NB4 (cell line): ENCODE measurements at regions not wholly inside any gene's neighbourhood (a gene's known extent, or its start where the extent isn't known, plus 50 kb on each side); places are given as distances from the start of the nearest gene placed in this dataset.

Source experiments
- DNase-seq: peaks from one replicate; pipeline ENCODE4 v3.0.0; 2010; ENCODE audit warnings: low read depth
- H3K4me3 ChIP-seq: one replicate; pipeline ENCODE4 v1.5.1; 2011; ENCODE audit warnings: mild to moderate bottlenecking, low read depth, low read length, moderate library complexity
- MYC ChIP-seq: IDR thresholded peaks from 2 replicates; pipeline ENCODE4 v1.6.1; 2011; ENCODE audit warnings: low read depth, low read length
- POLR2A ChIP-seq: IDR thresholded peaks from 2 replicates; pipeline ENCODE4 v1.6.1; 2011; ENCODE audit warnings: mild to moderate bottlenecking; ENCODE audit not compliant: insufficient read length; ENCODE audit errors: extremely low read depth
- TF ChIP-seq, protein P1 (sequence below): IDR thresholded peaks from 2 replicates; pipeline ENCODE4 v1.6.1; 2011; ENCODE audit warnings: low read depth, low read length
- TF ChIP-seq, protein P2 (sequence below): IDR thresholded peaks from one replicate; pipeline ENCODE4 v1.5.1; 2012; ENCODE audit warnings: low read depth, low read length

DNA sequence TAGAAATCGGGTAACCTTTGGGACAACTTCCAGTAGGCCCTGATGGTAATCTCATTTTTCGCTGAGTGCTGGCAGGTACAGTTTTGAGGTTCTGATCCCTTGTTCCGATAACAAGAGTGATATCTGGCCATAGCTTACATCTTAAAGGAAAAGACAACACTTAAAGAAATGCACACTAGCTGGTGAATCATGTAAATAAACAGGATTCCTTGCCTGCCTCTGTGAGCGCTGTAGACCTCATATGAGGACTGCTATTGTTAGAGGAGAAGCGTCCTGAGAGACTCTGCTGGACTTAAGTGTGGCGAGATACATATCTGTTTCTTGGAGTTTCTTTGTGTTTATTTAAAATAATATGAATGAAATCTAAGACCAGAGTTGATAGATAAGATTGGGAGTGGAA lies 149.3 kb upstream of the SLC4A4 start:
- H3K4me3 ChIP-seq = no peak overlapping the region
- DNase-seq = no peak
- TF ChIP-seq, protein P1, sequence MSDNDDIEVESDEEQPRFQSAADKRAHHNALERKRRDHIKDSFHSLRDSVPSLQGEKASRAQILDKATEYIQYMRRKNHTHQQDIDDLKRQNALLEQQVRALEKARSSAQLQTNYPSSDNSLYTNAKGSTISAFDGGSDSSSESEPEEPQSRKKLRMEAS = no peak
- TF ChIP-seq, protein P2, sequence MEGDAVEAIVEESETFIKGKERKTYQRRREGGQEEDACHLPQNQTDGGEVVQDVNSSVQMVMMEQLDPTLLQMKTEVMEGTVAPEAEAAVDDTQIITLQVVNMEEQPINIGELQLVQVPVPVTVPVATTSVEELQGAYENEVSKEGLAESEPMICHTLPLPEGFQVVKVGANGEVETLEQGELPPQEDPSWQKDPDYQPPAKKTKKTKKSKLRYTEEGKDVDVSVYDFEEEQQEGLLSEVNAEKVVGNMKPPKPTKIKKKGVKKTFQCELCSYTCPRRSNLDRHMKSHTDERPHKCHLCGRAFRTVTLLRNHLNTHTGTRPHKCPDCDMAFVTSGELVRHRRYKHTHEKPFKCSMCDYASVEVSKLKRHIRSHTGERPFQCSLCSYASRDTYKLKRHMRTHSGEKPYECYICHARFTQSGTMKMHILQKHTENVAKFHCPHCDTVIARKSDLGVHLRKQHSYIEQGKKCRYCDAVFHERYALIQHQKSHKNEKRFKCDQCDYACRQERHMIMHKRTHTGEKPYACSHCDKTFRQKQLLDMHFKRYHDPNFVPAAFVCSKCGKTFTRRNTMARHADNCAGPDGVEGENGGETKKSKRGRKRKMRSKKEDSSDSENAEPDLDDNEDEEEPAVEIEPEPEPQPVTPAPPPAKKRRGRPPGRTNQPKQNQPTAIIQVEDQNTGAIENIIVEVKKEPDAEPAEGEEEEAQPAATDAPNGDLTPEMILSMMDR = no peak
- TF ChIP-seq POLR2A (no peak), MYC (no peak)

DNA sequence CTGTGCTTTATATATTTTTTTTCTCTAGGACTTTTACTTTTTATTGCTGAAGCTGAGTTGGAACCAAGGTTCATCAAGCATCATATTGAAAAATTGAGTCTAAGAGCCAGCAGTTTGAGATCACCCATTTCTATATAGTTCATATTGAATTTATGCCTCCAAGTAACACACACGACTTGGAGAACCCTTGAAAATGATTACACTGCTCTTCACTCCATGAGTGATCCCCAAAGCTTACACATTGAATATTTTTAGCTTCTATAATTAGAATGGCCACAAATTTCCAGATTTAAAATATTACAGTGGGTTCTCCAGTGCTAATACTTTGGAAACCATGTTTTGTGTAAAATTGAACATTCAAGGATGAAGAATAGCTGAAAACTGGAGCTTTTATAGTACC lies 144.4 kb upstream of the SLC4A4 start:
- H3K4me3 ChIP-seq = no peak overlapping the region
- DNase-seq = no peak
- TF ChIP-seq MYC (no peak), POLR2A (no peak)
- TF ChIP-seq, protein P2 = no peak
- TF ChIP-seq, protein P1 = no peak

DNA sequence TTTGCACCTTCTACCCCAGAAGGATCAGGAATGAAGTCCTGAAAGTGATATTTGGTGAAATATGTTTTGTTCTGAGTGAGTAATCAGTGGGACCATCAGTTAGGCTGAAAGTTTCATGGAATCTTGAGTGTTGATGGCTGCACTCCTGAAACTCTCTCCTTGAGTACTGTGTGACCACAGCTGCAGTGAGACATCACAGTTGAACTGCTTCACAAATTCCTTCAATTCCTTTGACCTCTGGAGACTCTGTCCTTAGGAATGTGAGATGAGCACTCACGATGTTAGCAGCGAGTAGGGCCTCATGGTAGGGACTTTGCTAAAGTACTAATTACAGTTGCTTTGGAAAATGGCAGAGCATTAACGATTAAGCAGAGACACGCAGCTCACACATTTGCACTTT lies 142.9 kb upstream of the SLC4A4 start:
- TF ChIP-seq, protein P1 = no peak
- no peak for TF ChIP-seq MYC
- no peak for TF ChIP-seq POLR2A
- TF ChIP-seq, protein P2 = no peak
- no peak for DNase-seq
- H3K4me3 ChIP-seq = no peak overlapping the region

DNA sequence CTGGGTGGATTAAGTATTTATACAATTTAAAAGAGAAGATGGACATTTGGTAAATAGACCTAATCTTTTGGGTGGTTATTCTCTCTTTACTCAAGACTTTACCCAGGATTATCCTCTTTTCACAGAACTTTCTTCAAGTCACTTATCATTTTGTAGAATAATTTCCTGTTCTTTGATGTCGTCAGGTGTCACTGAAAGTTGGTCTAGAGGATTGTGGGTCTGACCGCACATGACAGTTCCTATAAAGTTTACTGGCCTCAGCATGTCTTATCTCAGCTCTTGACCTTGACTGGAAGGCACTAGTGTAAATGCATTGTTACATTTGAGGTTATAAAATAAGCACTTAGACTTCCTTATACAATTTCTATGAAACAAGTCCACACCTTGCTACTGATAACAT lies 139.9 kb upstream of the SLC4A4 start:
- no peak for TF ChIP-seq MYC
- TF ChIP-seq, protein P2 = no peak
- TF ChIP-seq, protein P1 = no peak
- TF ChIP-seq POLR2A = no peak
- H3K4me3 ChIP-seq = no peak overlapping the region
- no peak for DNase-seq

DNA sequence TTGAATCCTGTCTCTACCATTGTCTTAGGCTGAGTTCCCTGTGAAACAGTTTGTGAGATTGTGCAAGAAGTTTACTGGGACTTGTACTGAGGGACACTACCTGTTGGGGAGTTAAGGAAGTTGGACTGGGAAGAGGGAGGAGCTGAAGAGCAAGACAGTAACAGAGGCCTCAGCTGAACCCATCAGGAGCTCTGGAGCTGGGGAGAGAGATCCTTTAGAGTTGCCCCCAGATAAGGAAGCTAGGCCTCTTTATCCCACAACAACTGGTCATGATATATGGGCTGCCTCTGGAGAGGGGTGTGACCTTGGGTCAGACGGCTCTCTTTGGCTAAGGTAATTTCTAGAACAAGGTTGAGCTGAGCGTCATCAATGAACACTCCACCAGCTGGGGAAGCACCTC lies 137.8 kb upstream of the SLC4A4 start:
- no peak overlapping the region for H3K4me3 ChIP-seq
- TF ChIP-seq, protein P1 = no peak
- no peak for TF ChIP-seq MYC
- TF ChIP-seq, protein P2 = no peak
- DNase-seq = no peak

DNA sequence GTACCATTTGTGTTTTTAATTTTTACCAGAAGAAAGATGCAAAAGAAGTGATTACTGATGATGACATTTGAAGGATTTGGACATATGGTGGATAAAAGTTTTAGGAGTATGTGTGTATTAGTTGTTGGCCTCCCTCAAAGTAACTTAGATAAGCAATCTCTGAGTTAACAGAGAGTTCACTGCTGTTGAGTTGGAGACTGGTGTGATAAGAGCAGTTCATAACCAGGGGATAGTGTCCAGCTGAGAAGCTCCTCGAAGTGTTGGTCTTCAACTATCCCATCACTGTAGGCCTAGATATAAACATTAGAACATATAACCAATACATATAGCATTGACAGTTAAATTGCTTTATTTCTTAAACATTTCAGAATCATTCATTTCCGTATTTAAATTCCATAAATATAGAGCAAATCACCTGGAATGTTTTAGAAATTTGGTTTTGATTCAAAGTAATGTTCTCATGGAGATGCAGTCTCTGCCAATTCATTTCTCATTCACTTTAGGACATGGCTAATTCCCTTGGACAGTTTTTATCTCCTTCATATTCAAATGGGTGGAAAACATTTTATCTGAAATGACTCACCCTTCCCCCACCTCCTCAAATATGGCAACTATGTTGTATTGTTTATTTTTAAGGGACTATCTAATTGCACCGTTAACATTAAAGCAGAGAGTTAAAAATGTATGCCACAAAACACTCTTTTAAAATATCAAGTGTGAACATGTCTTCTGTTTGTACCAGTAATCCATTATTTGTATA lies 136.8 kb upstream of the SLC4A4 start:
- H3K4me3 ChIP-seq = no peak overlapping the region
- TF ChIP-seq MYC = no peak
- TF ChIP-seq, protein P2 = no peak

More for the DNA sequence above, 136.8 kb upstream of the SLC4A4 start:
- DNase-seq = no peak
